ENCODE measurements at regions not wholly inside any gene's neighbourhood (a gene's known extent, or its start where the extent isn't known, plus 50 kb on each side); places are given as distances from the start of the nearest gene placed in this dataset.

DNA sequence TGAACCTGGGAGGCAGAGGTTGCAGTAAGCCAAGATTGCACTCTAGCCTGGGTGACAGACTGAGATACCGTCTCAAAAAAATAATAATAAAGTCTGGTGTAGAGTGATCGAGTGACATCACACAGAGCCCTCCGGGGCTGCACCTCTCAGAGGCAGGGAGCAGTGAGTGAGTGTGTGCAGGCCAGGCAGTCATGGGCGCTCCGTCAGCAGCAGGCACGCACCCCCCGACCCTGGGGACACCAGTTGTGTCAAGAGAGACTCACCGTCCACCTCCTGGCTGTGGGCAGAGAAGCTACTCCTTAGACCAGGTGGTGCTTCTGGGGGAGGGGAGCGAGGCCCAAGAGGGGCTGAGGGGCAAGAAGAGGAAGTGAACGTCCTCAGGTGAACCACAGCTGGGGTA, 91.8 kb downstream of the SIK1 start:
- no peaks in the 10 kb centered on the region for H3K9me3 ChIP-seq
- TF ChIP-seq CTCF (IDR thresholded peaks at IDR 0.05; ENCODE audit: low read depth, low read length) = no peak

DNA sequence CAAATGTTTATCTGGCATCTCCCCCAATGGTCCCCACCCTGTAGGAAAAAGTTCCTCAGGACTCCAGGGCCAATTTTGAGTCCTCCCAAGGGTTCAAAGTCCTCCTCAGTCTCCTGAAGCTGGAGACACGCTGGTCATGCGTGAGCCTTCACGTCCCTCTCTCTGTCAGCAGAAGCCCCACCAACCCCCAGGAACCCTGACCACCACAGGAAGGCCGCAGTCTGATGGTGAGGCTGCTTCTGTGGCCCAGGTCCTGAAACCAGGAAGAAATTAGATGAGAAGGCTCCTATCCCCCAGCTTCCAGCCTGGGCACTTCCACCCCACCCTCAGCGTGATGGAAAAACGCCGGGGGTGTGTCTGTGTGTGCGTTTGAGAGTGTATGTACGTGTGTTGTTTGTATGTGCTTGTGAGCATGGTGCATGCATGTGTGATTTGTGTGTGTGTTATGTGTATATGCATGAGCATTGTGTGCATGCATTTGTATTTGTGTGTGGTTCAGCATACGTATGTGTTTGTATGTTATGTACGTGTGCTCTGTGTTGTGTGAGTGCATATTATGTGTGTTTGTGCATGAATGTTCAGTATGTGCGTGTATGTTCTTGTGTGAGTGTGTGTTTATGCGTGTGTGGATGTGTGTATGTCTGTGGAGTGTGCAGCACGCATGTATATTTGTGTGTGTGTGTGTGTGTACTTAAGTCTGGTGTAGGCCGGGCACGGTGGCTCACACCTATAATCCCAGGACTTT, 92.5 kb downstream of the SIK1 start:
- no peak for DNase-seq
- Histone ChIP-seq H3K36me3 (no peaks in the 10 kb centered on the region), H3K9me3 (no peaks in the 10 kb centered on the region), H3K4me1 (peaks cover 7% of the 10 kb centered on the region), H3K27me3 (no peaks in the 10 kb centered on the region), H3K4me3 (ENCODE audit: low read depth, low read length) (no peak overlapping the region)
- TF ChIP-seq CTCF (IDR thresholded peaks at IDR 0.05; ENCODE audit: low read depth, low read length) = no peak

More for the DNA sequence above, 91.8 kb downstream of the SIK1 start:
- Histone ChIP-seq H3K4me3 (ENCODE audit: low read depth, low read length) (no peak overlapping the region), H3K4me1 (peaks cover 7% of the 10 kb centered on the region), H3K36me3 (no peaks in the 10 kb centered on the region), H3K27me3 (no peaks in the 10 kb centered on the region)
- DNase-seq = no peak

- Histone ChIP-seq H3K4me1 (peaks cover 8% of the 10 kb centered on the region), H3K9me3 (no peaks in the 10 kb centered on the region), H3K36me3 (no peaks in the 10 kb centered on the region), H3K4me3 (ENCODE audit: low read depth, low read length) (no peak overlapping the region), H3K27me3 (no peaks in the 10 kb centered on the region)
- no peak for TF ChIP-seq CTCF (IDR thresholded peaks at IDR 0.05; ENCODE audit: low read depth, low read length)
- DNase-seq = no peak
These were observed 93.5 kb downstream of the SIK1 start for GRCh38 chr21:43333298-43334062.

GRCh38 chr21:43332861-43333297, 94.1 kb downstream of the SIK1 start:
- no peaks in the 10 kb centered on the region for H3K9me3 ChIP-seq
- no peak for TF ChIP-seq CTCF (IDR thresholded peaks at IDR 0.05; ENCODE audit: low read depth, low read length)
- H3K27me3 ChIP-seq = no peaks in the 10 kb centered on the region
- H3K4me3 ChIP-seq (ENCODE audit: low read depth, low read length) = no peak overlapping the region
- peaks cover 14% of the 10 kb centered on the region for H3K4me1 ChIP-seq
- H3K36me3 ChIP-seq = no peaks in the 10 kb centered on the region
- DNase-seq = no peak

DNA sequence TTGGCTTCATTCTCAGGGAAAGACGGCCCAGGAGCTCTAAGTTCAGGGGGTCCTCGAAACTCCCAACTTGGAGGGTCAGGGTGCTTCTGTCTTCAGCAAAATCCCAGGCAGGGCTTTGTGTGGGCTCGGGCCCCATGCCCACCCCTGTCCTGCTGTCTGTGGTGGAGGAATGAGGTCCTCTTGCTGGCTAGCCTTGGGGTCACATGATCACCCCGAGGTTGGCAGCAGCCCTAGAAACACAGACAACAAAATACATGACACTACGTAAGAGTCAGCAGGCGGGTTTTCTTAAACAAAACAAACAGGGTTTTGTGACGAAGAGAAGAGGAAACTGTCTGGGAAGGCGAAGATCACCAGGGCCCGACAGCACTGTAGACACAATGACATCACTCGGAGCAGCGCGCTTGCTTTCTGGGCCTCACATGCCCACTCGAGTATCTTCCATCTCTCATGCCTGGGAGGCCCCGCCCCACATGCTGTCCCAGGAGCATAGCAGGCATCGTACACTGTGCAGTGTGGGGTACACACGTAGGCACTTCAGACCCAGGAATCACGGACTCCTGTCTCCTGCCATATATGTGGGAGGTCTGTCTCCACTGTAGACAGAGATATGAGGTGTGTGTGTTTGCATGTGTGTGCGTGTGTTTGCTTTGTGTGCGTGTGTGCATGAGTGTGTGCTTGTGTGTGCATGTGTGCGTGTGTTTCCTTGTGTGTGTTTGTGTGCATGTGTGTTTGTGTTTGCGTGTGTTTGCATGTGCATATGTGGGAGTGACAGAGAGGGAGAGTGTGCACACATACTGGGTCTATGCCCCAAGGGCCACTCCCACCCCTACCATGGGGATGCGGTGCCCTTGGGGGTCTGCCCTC, 94.7 kb downstream of the SIK1 start:
- Histone ChIP-seq H3K4me1 (peaks cover 14% of the 10 kb centered on the region), H3K36me3 (no peaks in the 10 kb centered on the region), H3K9me3 (no peaks in the 10 kb centered on the region), H3K27me3 (no peaks in the 10 kb centered on the region), H3K4me3 (ENCODE audit: low read depth, low read length) (no peak overlapping the region)
- TF ChIP-seq CTCF (IDR thresholded peaks at IDR 0.05; ENCODE audit: low read depth, low read length) = no peak
- DNase-seq = no peak
